ENCODE measurements at regions not wholly inside any gene's neighbourhood (a gene's known extent, or its start where the extent isn't known, plus 50 kb on each side); places are given as distances from the start of the nearest gene placed in this dataset.

- no peak for TF ChIP-seq CTCF (optimal IDR thresholded peaks at IDR 0.05 in 1 of 3, IDR thresholded peaks at IDR 0.05 in 1 of 3, conservative IDR thresholded peaks at IDR 0.05 in 1 of 3; ENCODE audit: extremely low read depth in 1 of 3, insufficient read depth in 2 of 3, low read length in 3 of 3)
- no peak for TF ChIP-seq EZH2 (IDR thresholded peaks at IDR 0.05; ENCODE audit: low read length)
Observed at GRCh38 chr10:20473023-20473760, 423.9 kb downstream of the NEBL start.

Measured in keratinocyte (primary cell).